Peyer's patch (tissue), 4 donors: ENCODE measurements at regions not wholly inside any gene's neighbourhood (a gene's known extent, or its start where the extent isn't known, plus 50 kb on each side); places are given as distances from the start of the nearest gene placed in this dataset.

ENCODE experiments used
- POLR2A ChIP-seq, 2 donors: fragments of 450-650 bp; IDR thresholded peaks; one replicate each; pipeline ENCODE4 v1.5.1; 2017; ENCODE audit warnings: antibody characterized with exemption in 2 of 2, mild to moderate bottlenecking in 2 of 2, moderate library complexity in 2 of 2
- TF ChIP-seq, protein P1 (sequence below), 6 experiments: fragments of 450-650 bp in 4 of 6; fragments of 200-600 bp in 2 of 6; sonication (generic) in 1 of 6; IDR thresholded peaks; one replicate each; pipeline ENCODE4 v1.5.1; 2017 to 2019; ENCODE audit warnings: antibody characterized with exemption in 6 of 6, mild to moderate bottlenecking in 3 of 6, moderate library complexity in 1 of 6

DNA sequence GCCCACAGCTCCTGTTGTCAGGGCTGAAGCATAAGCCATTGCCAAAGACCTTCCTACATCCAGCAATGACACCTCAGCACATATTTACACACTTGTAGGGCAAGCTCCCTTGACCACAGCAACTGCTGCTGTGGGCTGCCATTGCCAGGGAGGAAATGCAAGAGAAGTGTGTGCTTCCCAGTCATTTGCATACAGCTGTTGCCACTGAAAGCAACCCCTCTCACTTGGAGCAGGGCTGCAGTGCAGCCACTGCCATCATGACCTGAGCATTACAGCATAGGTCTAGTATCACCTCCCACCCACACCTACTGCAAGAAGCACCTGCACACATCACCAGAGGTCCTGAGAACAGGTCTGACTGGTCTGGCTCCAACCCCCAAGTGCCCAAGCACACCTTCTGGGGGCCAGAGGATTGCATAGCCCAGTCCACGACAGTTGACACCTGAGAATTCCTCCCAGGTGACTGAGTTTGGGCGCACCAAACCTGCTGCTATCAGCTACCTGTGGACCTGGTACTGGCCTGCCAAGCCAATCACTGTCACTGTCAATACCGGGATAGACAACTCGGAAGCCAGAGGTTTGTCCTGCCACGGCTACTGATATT is 636.5 kb upstream of the SLIT2 start:
- TF ChIP-seq, protein P1, sequence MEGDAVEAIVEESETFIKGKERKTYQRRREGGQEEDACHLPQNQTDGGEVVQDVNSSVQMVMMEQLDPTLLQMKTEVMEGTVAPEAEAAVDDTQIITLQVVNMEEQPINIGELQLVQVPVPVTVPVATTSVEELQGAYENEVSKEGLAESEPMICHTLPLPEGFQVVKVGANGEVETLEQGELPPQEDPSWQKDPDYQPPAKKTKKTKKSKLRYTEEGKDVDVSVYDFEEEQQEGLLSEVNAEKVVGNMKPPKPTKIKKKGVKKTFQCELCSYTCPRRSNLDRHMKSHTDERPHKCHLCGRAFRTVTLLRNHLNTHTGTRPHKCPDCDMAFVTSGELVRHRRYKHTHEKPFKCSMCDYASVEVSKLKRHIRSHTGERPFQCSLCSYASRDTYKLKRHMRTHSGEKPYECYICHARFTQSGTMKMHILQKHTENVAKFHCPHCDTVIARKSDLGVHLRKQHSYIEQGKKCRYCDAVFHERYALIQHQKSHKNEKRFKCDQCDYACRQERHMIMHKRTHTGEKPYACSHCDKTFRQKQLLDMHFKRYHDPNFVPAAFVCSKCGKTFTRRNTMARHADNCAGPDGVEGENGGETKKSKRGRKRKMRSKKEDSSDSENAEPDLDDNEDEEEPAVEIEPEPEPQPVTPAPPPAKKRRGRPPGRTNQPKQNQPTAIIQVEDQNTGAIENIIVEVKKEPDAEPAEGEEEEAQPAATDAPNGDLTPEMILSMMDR (IDR thresholded peaks at IDR 0.05), result no peak
- TF ChIP-seq POLR2A (IDR thresholded peaks at IDR 0.05), result no peak
